ENCODE measurements at regions not wholly inside any gene's neighbourhood (a gene's known extent, or its start where the extent isn't known, plus 50 kb on each side); places are given as distances from the start of the nearest gene placed in this dataset.
"Not testable (repeated sequence)": the region's sequence is repeated elsewhere in the genome, so short reads cannot be mapped to it uniquely, and the experiment has no call there.

DNA sequence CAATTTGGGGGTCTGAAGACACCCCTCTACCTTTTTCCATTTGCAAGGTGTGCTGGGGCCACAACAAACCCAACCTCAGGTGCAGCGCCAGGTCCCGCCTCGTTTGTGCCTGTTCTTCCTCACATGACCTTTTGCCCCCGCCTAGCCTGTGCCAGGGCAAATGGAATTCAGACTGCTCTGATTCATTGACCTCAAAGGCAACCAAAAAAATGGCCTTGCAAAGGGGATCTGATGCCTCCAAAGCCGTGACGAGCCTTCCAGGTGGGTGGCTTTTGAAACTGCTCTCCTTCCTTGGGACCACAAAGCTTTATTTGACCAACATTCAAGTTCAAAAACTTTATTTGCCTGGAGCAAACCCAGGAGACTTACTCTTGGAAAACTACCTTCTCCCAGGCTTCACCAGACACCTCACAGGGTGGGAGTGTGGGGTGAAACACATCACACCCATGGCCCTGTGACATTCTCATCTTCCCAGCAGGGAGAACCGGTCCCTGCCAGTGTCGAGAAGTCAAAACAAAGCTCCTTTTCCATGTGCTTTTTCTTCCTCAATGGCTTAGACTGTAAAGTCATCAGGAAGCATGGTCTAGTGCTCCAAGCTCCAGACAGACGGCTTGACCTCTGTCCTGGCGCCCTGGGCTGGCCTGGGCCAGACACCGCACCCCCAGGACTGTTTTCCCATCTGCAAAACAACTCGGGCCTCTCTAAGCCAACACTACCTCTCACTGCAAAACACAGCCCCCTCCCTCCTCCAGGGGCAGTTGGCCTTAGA is 103.9 kb upstream of the HES1 start:
- ATAC-seq (replicated peaks in 1 of 2), result no peak

DNA sequence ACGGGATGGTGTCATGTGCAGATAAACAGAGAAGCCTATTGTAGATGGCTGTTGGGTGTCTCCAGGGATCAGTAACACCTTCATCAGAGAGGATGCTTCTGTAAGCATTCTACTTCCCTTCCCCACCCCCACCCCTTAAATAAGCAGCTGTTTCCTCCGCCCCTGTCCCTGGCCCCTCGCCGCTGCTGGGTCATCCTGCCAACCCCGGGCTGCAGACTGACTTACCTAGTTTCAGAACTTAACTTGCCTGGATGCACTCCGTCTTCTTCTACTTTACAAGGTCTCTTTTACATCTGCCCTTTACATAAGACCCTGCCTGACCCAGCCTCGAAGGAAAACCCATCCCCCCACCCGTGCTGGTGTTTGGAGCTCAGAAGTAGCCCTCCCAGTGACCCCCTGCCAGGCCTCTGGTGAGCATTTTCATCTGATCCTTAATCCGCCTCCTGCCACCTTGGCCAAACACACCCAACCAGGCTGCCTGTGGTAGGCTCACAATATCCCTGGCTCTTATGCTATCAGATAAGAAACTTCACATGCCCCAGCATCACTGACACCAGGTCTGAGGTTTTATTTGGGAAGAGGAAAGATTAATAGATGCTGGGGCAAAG is 103.0 kb upstream of the HES1 start:
- H3K36me3 Mint-ChIP-seq (ENCODE audit: insufficient read depth in 2 of 2), result no peaks in the 10 kb centered on the region
- H3K27ac Mint-ChIP-seq, result no peak overlapping the region
- DNase-seq (no peak), ATAC-seq (replicated peaks in 1 of 2) (no peak)
- no peaks in the 10 kb centered on the region for H3K9me3 Mint-ChIP-seq
- peaks cover 13% of the 10 kb centered on the region for H3K4me1 Mint-ChIP-seq (ENCODE audit: low read depth)
- H3K4me3 Mint-ChIP-seq, result no peak overlapping the region
- peaks cover 12% of the 10 kb centered on the region for H3K27me3 Mint-ChIP-seq (ENCODE audit: low read depth)

More for the DNA sequence above, 103.9 kb upstream of the HES1 start:
- Mint-ChIP-seq H3K36me3 (ENCODE audit: insufficient read depth in 2 of 2) (no peaks in the 10 kb centered on the region), H3K27me3 (ENCODE audit: low read depth) (peaks cover 12% of the 10 kb centered on the region), H3K27ac (no peak overlapping the region), H3K9me3 (no peaks in the 10 kb centered on the region), H3K4me1 (ENCODE audit: low read depth) (peaks cover 13% of the 10 kb centered on the region), H3K4me3 (no peak overlapping the region)
- DNase-seq, result no peak

DNA sequence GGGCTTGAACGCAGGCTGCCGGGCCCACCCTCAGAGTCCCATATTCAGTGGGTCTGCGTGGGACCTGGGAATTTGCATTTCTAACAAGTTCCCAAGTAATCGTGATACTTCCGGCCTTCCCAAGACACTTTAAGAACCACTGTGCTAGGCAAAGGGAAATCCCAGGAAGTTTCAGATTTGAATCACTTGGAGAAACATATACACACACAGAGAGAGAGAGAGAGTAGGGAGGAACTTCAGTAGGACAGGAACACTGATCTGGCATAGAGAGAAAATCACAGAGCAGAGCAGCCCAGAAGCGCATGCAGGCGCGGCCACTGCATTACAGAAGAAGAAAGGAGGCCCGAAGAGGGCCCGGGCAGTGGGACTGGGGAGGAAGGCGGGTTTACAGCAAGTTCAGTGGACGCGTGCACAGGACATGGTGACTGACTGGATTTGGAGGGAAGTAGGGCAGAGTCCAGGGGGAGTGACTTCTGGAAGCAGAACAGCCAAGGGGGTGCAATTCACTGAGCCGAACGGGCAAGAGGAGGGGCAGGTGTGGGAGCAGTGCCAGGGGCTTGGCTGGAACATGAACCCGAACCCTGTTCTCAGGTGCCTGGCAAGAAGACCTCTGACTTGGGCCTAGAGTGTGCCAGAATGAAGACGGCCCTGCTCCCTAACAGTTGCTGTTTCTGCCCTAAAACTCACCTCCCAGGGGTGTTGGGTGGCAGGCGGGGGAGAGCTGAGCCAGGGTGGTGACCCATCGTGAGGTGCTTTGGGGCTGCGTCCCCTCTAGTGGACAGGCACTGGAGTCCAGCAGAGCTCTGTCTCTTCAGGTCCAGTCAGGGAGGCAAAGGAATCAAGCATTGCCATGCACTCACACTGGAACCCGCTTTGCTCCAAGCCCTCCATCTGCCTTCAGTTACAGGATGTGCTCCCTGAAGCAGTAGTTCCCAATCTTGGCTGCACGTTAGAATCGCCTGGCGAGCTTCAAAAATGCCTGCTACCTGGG is 101.3 kb upstream of the HES1 start:
- H3K4me3 Mint-ChIP-seq, result no peak overlapping the region
- no peak for ATAC-seq (replicated peaks in 1 of 2)

DNA sequence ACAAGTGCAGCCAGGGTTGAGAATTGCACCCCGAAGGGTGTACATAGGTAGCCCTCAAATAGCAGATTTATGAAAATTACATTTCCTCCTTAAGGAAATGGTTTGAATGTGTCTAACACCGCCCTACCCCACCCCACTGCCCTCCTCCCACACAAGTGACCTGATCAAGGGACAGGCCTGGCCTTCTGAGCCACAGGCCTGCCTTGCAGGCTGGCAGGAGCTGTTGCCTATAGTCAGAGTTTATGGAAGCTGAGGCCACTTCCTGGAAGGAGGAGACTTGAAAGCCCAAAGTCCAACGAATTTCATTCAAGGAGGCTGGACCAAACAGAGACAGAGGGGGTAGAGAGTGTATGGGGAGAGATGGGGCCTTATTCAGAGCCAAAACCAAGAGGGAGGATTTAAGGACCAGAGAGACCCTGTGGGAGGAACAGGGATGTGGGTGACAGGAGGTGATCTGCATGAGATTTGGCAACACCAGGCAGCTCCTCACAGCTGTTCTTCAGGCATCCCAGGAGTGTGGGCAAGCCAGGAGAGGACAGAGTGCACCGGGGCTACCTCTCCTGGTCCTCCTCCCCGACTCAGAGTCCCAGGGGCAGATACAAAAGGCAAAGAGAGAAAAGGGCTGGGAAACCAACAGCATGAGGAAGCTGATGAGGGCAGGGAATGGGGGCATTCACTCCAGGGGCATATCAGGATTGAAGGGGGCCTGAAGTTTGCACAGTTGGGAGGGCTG is 100.4 kb upstream of the HES1 start:
- Mint-ChIP-seq H3K27ac (no peak overlapping the region), H3K27me3 (ENCODE audit: low read depth) (peaks cover 12% of the 10 kb centered on the region), H3K9me3 (no peaks in the 10 kb centered on the region), H3K4me3 (no peak overlapping the region), H3K36me3 (ENCODE audit: insufficient read depth in 2 of 2) (no peaks in the 10 kb centered on the region), H3K4me1 (ENCODE audit: low read depth) (peaks cover 13% of the 10 kb centered on the region)
- ATAC-seq (replicated peaks in 1 of 2) (no peak), DNase-seq (no peak)

More for the DNA sequence above, 101.3 kb upstream of the HES1 start:
- H3K27ac Mint-ChIP-seq, result no peak overlapping the region
- peaks cover 12% of the 10 kb centered on the region for H3K27me3 Mint-ChIP-seq (ENCODE audit: low read depth)
- H3K36me3 Mint-ChIP-seq (ENCODE audit: insufficient read depth in 2 of 2), result no peaks in the 10 kb centered on the region
- peaks cover 13% of the 10 kb centered on the region for H3K4me1 Mint-ChIP-seq (ENCODE audit: low read depth)
- H3K9me3 Mint-ChIP-seq, result no peaks in the 10 kb centered on the region
- no peak for DNase-seq

DNA sequence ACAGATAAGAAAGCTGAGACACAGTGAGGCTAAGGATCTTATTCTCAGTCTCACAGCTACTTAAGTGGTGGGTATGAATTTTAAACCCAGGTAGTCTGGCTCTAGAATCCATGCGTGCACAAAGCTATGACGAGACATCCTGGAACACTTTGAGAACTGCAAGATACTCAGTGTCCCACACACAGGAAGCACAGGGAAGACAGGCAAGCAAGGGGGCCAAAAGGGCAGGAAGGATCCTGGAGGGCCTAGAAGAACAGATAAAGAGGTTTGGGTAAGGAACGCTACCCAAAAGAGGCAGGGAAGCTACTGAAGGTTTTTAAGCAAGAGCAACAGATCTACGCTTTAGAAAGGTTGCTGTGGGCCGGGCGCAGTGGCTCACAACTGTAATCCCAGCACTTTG is 99.1 kb upstream of the HES1 start:
- Mint-ChIP-seq H3K4me3 (no peak overlapping the region), H3K4me1 (ENCODE audit: low read depth) (peaks cover 13% of the 10 kb centered on the region), H3K9me3 (no peaks in the 10 kb centered on the region), H3K36me3 (ENCODE audit: insufficient read depth in 2 of 2) (no peaks in the 10 kb centered on the region), H3K27ac (no peak overlapping the region), H3K27me3 (ENCODE audit: low read depth) (peaks cover 16% of the 10 kb centered on the region)
- no peak for DNase-seq
- ATAC-seq (replicated peaks in 1 of 2), result no peak

DNA sequence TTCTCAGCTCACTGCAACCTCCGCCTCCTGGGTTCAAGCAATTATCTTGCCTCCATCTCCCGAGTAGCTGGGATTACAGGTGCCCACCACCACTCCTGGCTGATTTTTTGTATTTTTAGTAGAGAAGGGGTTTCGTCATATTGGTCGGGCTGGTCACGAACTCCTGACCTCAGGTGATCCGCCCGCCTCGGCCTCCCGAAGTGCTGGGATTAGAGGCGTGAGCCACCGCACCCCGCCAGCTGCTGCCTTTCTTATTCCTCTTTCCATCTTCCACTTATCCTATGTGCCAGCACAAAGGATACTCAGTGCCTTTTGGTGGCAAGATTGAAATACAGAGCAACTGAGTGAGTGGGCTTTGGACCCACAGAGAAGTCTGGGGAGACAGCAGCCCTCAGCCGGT is 97.6 kb upstream of the HES1 start:
- DNase-seq; H3K9me3 Mint-ChIP-seq; H3K36me3 Mint-ChIP-seq (ENCODE audit: insufficient read depth in 2 of 2); H3K4me3 Mint-ChIP-seq; H3K4me1 Mint-ChIP-seq (ENCODE audit: low read depth); ATAC-seq (replicated peaks in 1 of 2); H3K27ac Mint-ChIP-seq: not testable (repeated sequence)
- H3K27me3 Mint-ChIP-seq (ENCODE audit: low read depth), result peaks cover 10% of the 10 kb centered on the region

DNA sequence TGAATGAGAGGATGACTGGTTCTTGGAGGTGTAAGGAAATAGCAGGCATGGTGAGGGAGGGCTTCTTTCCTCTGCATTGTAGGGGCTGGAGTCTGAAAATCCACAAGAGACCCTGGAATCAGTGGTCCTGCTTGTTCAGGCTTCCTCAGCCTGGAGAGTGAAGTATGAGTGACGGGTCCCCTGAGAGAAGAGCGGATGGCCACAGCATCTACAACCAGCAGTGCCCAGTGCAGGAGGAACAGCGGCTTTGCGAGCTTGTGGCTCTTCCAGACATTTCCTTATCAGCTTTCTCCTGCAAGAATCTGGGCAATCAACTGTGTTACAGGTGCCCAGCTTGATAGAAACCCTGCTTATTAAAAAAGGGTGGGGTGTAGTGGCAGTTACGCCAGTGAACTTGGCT is 97.0 kb upstream of the HES1 start:
- Mint-ChIP-seq H3K27me3 (ENCODE audit: low read depth) (peaks cover 10% of the 10 kb centered on the region), H3K36me3 (ENCODE audit: insufficient read depth in 2 of 2) (no peaks in the 10 kb centered on the region), H3K4me3 (no peak overlapping the region), H3K4me1 (ENCODE audit: low read depth) (no peaks in the 10 kb centered on the region), H3K27ac (no peak overlapping the region), H3K9me3 (no peaks in the 10 kb centered on the region)
- ATAC-seq (replicated peaks in 1 of 2) (no peak), DNase-seq (no peak)

DNA sequence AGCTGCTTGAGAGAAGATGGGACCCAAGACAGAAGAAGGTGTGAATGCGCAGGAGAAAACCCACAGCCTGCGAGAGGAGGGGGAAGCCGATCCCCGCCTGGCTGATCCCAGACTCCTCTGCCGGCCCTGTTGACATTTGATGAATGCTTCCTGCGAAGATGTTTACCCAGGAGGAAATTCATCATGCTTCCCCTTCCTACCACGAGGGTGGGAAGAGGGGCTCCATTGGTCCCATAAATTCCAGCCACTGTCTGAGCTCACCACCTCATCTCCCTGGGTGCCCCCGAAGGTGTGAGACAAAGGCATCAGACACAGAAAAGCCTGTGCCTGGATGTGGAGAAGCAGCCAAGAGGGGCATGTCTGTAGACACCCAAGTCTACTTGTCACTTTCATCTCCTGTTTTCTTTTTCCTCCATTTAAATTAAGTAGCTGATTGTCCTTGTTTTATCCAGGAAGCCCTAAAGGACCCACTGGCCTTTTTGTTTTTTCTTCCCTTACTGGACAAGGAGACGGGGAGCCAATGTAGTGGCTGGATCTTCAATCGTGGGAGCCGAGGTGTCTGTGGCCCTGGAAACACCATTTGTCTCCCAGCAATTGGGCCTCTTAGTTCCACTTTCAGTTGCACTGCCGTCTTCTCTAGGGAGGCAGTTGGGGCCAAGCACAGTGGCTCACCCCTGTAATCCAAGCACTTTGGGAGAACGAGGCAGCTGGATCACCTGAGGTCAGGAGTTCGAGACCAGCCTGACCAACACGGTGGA is 95.3 kb upstream of the HES1 start:
- Mint-ChIP-seq H3K36me3 (ENCODE audit: insufficient read depth in 2 of 2) (no peaks in the 10 kb centered on the region), H3K27ac (no peak overlapping the region), H3K27me3 (ENCODE audit: low read depth) (peaks cover 4% of the 10 kb centered on the region), H3K4me1 (ENCODE audit: low read depth) (peaks cover 5% of the 10 kb centered on the region), H3K9me3 (no peaks in the 10 kb centered on the region), H3K4me3 (no peak overlapping the region)
- DNase-seq, result no peak
- ATAC-seq (replicated peaks in 1 of 2), result no peak

DNA sequence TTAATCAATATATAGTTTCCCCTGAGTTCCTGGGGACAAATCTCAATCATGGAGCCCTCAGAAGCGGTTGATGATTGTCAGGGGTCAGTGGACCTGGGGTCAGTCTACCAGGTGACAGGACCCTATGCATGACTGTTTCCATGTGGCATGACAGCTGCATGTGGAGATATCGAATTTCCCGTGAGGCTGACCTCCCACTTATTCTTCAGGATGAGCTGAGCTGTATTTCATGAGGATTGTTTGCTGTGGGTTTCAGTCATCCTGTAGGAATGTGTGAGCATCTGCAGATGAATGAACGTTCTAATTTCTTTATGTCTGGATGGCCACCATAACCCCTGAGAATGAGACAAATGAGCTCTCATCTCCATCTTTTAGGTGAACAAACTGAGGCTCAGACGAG is 93.0 kb upstream of the HES1 start:
- Mint-ChIP-seq H3K4me1 (ENCODE audit: low read depth) (peaks cover 5% of the 10 kb centered on the region), H3K9me3 (no peaks in the 10 kb centered on the region), H3K27me3 (ENCODE audit: low read depth) (peaks cover 4% of the 10 kb centered on the region), H3K27ac (no peak overlapping the region), H3K4me3 (no peak overlapping the region), H3K36me3 (ENCODE audit: insufficient read depth in 2 of 2) (no peaks in the 10 kb centered on the region)
- ATAC-seq (replicated peaks in 1 of 2), result no peak
- no peak for DNase-seq

DNA sequence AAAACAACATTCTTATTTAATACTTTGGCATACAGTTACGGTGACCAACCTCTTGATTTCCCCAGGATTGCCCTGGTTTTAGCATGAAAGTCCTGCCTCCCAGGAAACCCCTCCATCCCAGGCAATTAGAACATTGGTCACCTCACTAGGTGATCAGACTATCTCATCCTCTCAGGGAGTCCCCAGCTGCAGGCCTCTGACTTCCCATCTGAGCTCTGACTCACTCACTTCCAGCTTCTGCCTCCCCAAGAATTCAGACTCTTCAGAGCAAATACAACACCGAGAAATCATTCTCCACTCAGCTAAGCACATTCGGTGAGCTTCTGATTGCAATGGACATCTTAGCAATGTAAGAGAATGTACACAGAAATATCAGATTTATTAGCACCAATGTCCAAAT is 92.4 kb upstream of the HES1 start:
- DNase-seq (no peak), ATAC-seq (replicated peaks in 1 of 2) (no peak)
- Mint-ChIP-seq H3K27ac (no peak overlapping the region), H3K4me1 (ENCODE audit: low read depth) (peaks cover 5% of the 10 kb centered on the region), H3K4me3 (no peak overlapping the region), H3K9me3 (no peaks in the 10 kb centered on the region), H3K27me3 (ENCODE audit: low read depth) (peaks cover 4% of the 10 kb centered on the region), H3K36me3 (ENCODE audit: insufficient read depth in 2 of 2) (no peaks in the 10 kb centered on the region)

DNA sequence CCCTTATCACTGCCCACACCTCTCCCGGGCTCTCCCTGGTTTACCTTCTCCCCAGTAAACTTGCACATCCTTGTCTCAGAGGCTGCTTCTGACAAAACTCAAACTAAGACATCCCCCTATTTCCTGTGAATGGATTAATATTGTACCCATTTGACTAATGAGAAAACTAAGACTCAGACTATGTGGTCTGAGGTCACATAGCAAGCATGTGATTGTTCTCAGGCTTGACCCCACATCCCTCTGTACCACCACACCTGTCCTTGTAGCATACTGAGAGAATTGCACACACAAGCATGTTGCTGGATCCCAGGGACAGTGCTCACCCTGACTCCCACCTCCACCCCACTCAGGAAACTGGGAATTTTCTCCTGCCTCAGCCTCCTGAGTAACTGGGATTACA is 90.7 kb upstream of the HES1 start:
- DNase-seq, result no peak
- peaks cover 5% of the 10 kb centered on the region for H3K4me1 Mint-ChIP-seq (ENCODE audit: low read depth)
- no peak overlapping the region for H3K4me3 Mint-ChIP-seq

DNA sequence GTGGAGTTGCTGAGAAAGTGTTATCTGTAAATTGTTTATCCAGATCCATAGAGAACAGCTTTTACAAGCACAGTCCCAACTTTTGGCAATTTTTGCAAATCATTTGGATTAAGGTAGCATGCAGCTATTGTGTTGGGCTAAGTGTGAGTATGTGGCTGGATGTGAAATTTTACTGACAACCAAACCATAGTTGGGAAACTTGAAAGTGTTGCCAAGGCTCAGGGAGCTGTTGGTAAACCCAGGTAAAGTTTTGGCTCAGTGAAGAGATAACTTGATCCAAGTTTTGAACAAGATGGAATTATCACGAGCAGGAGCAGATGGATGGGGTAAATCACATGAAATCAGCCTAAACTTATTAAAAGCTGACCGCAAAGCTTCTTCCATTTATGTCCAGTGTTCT is 90.0 kb upstream of the HES1 start:
- Mint-ChIP-seq H3K27me3 (ENCODE audit: low read depth) (peaks cover 7% of the 10 kb centered on the region), H3K36me3 (ENCODE audit: insufficient read depth in 2 of 2) (peaks cover 5 to 8% of the 10 kb centered on the region in 2 donors), H3K9me3 (peaks cover 4 to 7% of the 10 kb centered on the region in 2 donors), H3K27ac (no peak overlapping the region), H3K4me1 (ENCODE audit: low read depth) (peaks cover 5% of the 10 kb centered on the region), H3K4me3 (no peak overlapping the region)
- ATAC-seq (replicated peaks in 1 of 2) (no peak), DNase-seq (no peak)

More for the DNA sequence above, 90.7 kb upstream of the HES1 start:
- ATAC-seq (replicated peaks in 1 of 2), result no peak
- no peak overlapping the region for H3K27ac Mint-ChIP-seq
- peaks cover 2 to 3% of the 10 kb centered on the region in 2 donors for H3K9me3 Mint-ChIP-seq
- peaks cover 8% of the 10 kb centered on the region for H3K27me3 Mint-ChIP-seq (ENCODE audit: low read depth)
- peaks cover 2 to 3% of the 10 kb centered on the region in 2 donors for H3K36me3 Mint-ChIP-seq (ENCODE audit: insufficient read depth in 2 of 2)

All from activated T-cell treated with anti-CD3 and anti-CD28 coated beads, Interleukin-2, amount 50 U/mL, for 72 hours (primary cell).